Suprapubic skin (tissue), 3 donors: ENCODE measurements at regions not wholly inside any gene's neighbourhood (a gene's known extent, or its start where the extent isn't known, plus 50 kb on each side); places are given as distances from the start of the nearest gene placed in this dataset.

ENCODE experiments used
- POLR2AphosphoS5 ChIP-seq, 3 donors: sonication (generic); formaldehyde crosslinking; IDR thresholded peaks; one replicate each; pipeline ENCODE4 v1.6.1; 2017; ENCODE audit warnings: antibody characterized with exemption in 3 of 3
- TF ChIP-seq, protein P1 (sequence below), 2 donors: fragments of 200-600 bp in 1 of 2; fragments of 450-650 bp in 1 of 2; sonication (generic) in 1 of 2; IDR thresholded peaks; one replicate each; pipeline ENCODE4 v1.5.1; 2016 to 2019; ENCODE audit warnings: antibody characterized with exemption in 2 of 2, mild to moderate bottlenecking in 1 of 2, moderate library complexity in 1 of 2

DNA sequence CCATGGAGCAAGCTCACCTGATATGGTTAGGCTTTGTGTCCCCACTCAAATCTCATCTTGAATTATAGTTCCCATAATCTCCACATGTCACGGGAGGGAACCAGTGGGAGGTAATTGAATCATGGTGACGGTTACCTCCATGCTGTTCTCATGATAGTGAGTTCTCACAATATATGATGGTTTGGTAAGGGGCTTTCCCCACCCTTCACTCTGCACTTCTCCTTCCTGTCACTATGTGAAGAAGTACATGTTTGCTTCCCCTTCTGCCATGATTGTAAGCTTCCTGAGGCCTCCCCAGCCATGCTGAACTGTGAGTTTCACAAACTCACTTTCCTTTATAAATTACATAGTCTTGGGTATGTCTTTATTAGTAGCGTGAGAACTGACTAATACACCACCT, 435.7 kb upstream of the ID2 start:
- TF ChIP-seq, protein P1, sequence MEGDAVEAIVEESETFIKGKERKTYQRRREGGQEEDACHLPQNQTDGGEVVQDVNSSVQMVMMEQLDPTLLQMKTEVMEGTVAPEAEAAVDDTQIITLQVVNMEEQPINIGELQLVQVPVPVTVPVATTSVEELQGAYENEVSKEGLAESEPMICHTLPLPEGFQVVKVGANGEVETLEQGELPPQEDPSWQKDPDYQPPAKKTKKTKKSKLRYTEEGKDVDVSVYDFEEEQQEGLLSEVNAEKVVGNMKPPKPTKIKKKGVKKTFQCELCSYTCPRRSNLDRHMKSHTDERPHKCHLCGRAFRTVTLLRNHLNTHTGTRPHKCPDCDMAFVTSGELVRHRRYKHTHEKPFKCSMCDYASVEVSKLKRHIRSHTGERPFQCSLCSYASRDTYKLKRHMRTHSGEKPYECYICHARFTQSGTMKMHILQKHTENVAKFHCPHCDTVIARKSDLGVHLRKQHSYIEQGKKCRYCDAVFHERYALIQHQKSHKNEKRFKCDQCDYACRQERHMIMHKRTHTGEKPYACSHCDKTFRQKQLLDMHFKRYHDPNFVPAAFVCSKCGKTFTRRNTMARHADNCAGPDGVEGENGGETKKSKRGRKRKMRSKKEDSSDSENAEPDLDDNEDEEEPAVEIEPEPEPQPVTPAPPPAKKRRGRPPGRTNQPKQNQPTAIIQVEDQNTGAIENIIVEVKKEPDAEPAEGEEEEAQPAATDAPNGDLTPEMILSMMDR (IDR thresholded peaks at IDR 0.05): no peak
- no peak for TF ChIP-seq POLR2AphosphoS5 (IDR thresholded peaks at IDR 0.05)
